HG03432 (cell line): ENCODE measurements at regions not wholly inside any gene's neighbourhood (a gene's known extent, or its start where the extent isn't known, plus 50 kb on each side); places are given as distances from the start of the nearest gene placed in this dataset.
A peak's percentile ranks its signal among the peaks of the same experiment; 100 is the strongest.

Source experiments
- ATAC-seq: cut with Tn5 transposase; IDR thresholded peaks from one replicate; pipeline ENCODE4 v1.9.1; 2021; ENCODE audit warnings: mild to moderate bottlenecking, moderate library complexity; ENCODE audit not compliant: unreplicated experiment

- ATAC-seq = no peak
Observed at GRCh38 chr5:109917154-109917546, 227.4 kb downstream of the MAN2A1 start.

- ATAC-seq = no peak
Observed at GRCh38 chr5:109917966-109918365, 228.2 kb downstream of the MAN2A1 start.

- ATAC-seq = no peak
Observed at GRCh38 chr5:109920736-109921135, 231.0 kb downstream of the MAN2A1 start.

GRCh38 chr5:109921735-109922380 is 232.1 kb downstream of the MAN2A1 start:
- ATAC-seq = no peak

GRCh38 chr5:109922381-109922995 is 232.8 kb downstream of the MAN2A1 start:
- ATAC-seq = no peak

- no peak for ATAC-seq
Observed at GRCh38 chr5:109923205-109923604, 233.5 kb downstream of the MAN2A1 start.

- ATAC-seq = no peak
Observed at GRCh38 chr5:109924237-109925107, 234.7 kb downstream of the MAN2A1 start.

GRCh38 chr5:109927639-109928038 is 237.9 kb downstream of the MAN2A1 start:
- ATAC-seq = no peak

GRCh38 chr5:109928046-109928445 is 238.3 kb downstream of the MAN2A1 start:
- ATAC-seq = no peak

GRCh38 chr5:109928811-109929210 is 239.1 kb downstream of the MAN2A1 start:
- no peak for ATAC-seq

GRCh38 chr5:109929376-109929775 is 239.6 kb downstream of the MAN2A1 start:
- ATAC-seq = no peak

- ATAC-seq = no peak
Observed at GRCh38 chr5:109929911-109930310, 240.2 kb downstream of the MAN2A1 start.

GRCh38 chr5:109931049-109931780 is 241.5 kb downstream of the MAN2A1 start:
- ATAC-seq = no peak

- ATAC-seq = no peak
Observed at GRCh38 chr5:109935833-109936490, 246.2 kb downstream of the MAN2A1 start.

GRCh38 chr5:109936996-109937395 is 247.3 kb downstream of the MAN2A1 start:
- peak; percentile 90 for ATAC-seq

GRCh38 chr5:109937951-109938350 is 248.2 kb downstream of the MAN2A1 start:
- ATAC-seq = no peak

- no peak for ATAC-seq
Observed at GRCh38 chr5:109938453-109938852, 248.7 kb downstream of the MAN2A1 start.

GRCh38 chr5:109939116-109939682 is 249.5 kb downstream of the MAN2A1 start:
- ATAC-seq = no peak

GRCh38 chr5:109942646-109943045 is 252.9 kb downstream of the MAN2A1 start:
- no peak for ATAC-seq

GRCh38 chr5:109943701-109944235 is 254.0 kb downstream of the MAN2A1 start:
- no peak for ATAC-seq
